ENCODE measurements at regions not wholly inside any gene's neighbourhood (a gene's known extent, or its start where the extent isn't known, plus 50 kb on each side); places are given as distances from the start of the nearest gene placed in this dataset.

DNA sequence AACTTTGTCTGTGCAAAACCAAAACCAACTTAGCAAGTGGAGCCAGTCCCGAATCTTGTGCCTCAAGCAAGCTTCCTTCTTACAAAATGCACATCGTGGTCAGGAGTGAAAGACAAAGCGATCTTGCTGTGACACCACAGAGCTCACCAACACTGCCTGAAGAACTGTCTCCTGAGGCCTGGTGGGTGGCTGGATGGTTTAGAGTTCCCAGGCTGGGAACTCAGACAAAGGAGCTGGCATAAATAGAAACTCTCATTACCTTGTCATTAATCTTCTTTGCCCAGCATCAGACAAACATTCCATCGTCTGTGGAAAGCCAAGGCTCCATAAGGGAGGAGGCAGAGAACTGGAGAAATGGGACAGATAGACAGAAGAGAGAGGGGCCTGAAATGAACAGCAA is 144.8 kb downstream of the KCNA5 start:
- TF ChIP-seq ATF3 (IDR thresholded peaks at IDR 0.05; ENCODE audit: borderline replicate concordance, extremely low read depth, low read depth, low read length): no peak
- no peak for TF ChIP-seq YY1 (IDR thresholded peaks at IDR 0.05; ENCODE audit: low read depth, low read length)
- no peak for TF ChIP-seq CTCF (IDR thresholded peaks at IDR 0.05 in 2 of 3, conservative IDR thresholded peaks at IDR 0.05 in 1 of 3; ENCODE audit: control insufficient read depth in 2 of 3, extremely low read depth in 1 of 3, insufficient read depth in 1 of 3, low read depth in 3 of 3, low read length in 3 of 3)
- TF ChIP-seq RAD21 (IDR thresholded peaks at IDR 0.05; ENCODE audit: insufficient read depth, low read depth, low read length): no peak
- no peak for TF ChIP-seq REST (IDR thresholded peaks at IDR 0.05; ENCODE audit: low read depth, low read length)
- TF ChIP-seq USF2 (IDR thresholded peaks at IDR 0.05; ENCODE audit: borderline replicate concordance, low read depth, low read length): no peak
- no peak for TF ChIP-seq SUZ12 (IDR thresholded peaks at IDR 0.05; ENCODE audit: unreplicated experiment)
- TF ChIP-seq, protein P1, sequence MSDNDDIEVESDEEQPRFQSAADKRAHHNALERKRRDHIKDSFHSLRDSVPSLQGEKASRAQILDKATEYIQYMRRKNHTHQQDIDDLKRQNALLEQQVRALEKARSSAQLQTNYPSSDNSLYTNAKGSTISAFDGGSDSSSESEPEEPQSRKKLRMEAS (IDR thresholded peaks at IDR 0.05; ENCODE audit: low read depth, low read length): no peak
- TF ChIP-seq BHLHE40 (IDR thresholded peaks at IDR 0.05; ENCODE audit: borderline replicate concordance in 1 of 2, low read depth in 2 of 2, low read length in 1 of 2): no peak
- no peak for TF ChIP-seq MXI1 (IDR thresholded peaks at IDR 0.05; ENCODE audit: low read depth, low read length)
- no peak for TF ChIP-seq JUNB (IDR thresholded peaks at IDR 0.05)
- TF ChIP-seq, protein P2, sequence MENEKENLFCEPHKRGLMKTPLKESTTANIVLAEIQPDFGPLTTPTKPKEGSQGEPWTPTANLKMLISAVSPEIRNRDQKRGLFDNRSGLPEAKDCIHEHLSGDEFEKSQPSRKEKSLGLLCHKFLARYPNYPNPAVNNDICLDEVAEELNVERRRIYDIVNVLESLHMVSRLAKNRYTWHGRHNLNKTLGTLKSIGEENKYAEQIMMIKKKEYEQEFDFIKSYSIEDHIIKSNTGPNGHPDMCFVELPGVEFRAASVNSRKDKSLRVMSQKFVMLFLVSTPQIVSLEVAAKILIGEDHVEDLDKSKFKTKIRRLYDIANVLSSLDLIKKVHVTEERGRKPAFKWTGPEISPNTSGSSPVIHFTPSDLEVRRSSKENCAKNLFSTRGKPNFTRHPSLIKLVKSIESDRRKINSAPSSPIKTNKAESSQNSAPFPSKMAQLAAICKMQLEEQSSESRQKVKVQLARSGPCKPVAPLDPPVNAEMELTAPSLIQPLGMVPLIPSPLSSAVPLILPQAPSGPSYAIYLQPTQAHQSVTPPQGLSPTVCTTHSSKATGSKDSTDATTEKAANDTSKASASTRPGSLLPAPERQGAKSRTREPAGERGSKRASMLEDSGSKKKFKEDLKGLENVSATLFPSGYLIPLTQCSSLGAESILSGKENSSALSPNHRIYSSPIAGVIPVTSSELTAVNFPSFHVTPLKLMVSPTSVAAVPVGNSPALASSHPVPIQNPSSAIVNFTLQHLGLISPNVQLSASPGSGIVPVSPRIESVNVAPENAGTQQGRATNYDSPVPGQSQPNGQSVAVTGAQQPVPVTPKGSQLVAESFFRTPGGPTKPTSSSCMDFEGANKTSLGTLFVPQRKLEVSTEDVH (IDR thresholded peaks at IDR 0.05; ENCODE audit: low read depth, partially characterized antibody): no peak
- TF ChIP-seq, protein P3, sequence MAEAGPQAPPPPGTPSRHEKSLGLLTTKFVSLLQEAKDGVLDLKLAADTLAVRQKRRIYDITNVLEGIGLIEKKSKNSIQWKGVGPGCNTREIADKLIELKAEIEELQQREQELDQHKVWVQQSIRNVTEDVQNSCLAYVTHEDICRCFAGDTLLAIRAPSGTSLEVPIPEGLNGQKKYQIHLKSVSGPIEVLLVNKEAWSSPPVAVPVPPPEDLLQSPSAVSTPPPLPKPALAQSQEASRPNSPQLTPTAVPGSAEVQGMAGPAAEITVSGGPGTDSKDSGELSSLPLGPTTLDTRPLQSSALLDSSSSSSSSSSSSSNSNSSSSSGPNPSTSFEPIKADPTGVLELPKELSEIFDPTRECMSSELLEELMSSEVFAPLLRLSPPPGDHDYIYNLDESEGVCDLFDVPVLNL (IDR thresholded peaks at IDR 0.05; ENCODE audit: low read depth, low read length): no peak
- no peak for TF ChIP-seq SREBF1 (IDR thresholded peaks at IDR 0.05; ENCODE audit: low read length)

All from GM12878 (cell line).